ENCODE measurements at regions not wholly inside any gene's neighbourhood (a gene's known extent, or its start where the extent isn't known, plus 50 kb on each side); places are given as distances from the start of the nearest gene placed in this dataset.

- H3K9me3 ChIP-seq (ENCODE audit: control insufficient read depth in 4 of 4, low read length in 3 of 4): no peaks in the 10 kb centered on the region
- no peaks in the 10 kb centered on the region for H3K4me1 ChIP-seq (ENCODE audit: control insufficient read depth in 4 of 4, insufficient read depth in 4 of 4, low read length in 3 of 4)
- H3K27ac ChIP-seq (ENCODE audit: low read depth in 1 of 2, low read length in 2 of 2): no peak overlapping the region
- peaks cover 0 to 5% (median 3%) of the 10 kb centered on the region in 4 donors for H3K36me3 ChIP-seq (ENCODE audit: control insufficient read depth in 4 of 4, insufficient read depth in 3 of 4, low read depth in 1 of 4, low read length in 3 of 4)
- 82% methylated on average over 4 of the region's 4 CpGs for WGBS
- H3K27me3 ChIP-seq (ENCODE audit: control insufficient read depth in 4 of 4, insufficient read depth in 4 of 4, low read length in 3 of 4): no peaks in the 10 kb centered on the region
- no peak overlapping the region for H3K9ac ChIP-seq (ENCODE audit: low read depth in 1 of 2, low read length in 2 of 2)
- DNase-seq (ENCODE audit: low spot score): no peak
- TF ChIP-seq JUND (IDR thresholded peaks at IDR 0.05) (no peak), RXRA (IDR thresholded peaks at IDR 0.05) (no peak), FOXA2 (IDR thresholded peaks at IDR 0.05) (no peak), HNF4G (IDR thresholded peaks at IDR 0.05) (no peak), MAX (IDR thresholded peaks at IDR 0.05) (no peak), GABPA (IDR thresholded peaks at IDR 0.05 in 1 of 2, conservative IDR thresholded peaks at IDR 0.05 in 1 of 2) (no peak), EGR1 (IDR thresholded peaks at IDR 0.05; ENCODE audit: low read depth in 2 of 2) (no peak), ZBTB33 (IDR thresholded peaks at IDR 0.05) (no peak), TAF1 (conservative IDR thresholded peaks at IDR 0.05) (no peak), HNF4A (conservative IDR thresholded peaks at IDR 0.05) (no peak), REST (IDR thresholded peaks at IDR 0.05) (no peak), NR2F2 (IDR thresholded peaks at IDR 0.05) (no peak), SP1 (IDR thresholded peaks at IDR 0.05) (no peak), FOXA1 (IDR thresholded peaks at IDR 0.05) (no peak), CTCF (IDR thresholded peaks at IDR 0.05; ENCODE audit: low read depth, low read length, missing input control) (no peak), RAD21 (IDR thresholded peaks at IDR 0.05) (no peak), ATF3 (IDR thresholded peaks at IDR 0.05) (no peak), YY1 (IDR thresholded peaks at IDR 0.05) (no peak)
- no peak overlapping the region for H3K4me3 ChIP-seq (ENCODE audit: low read depth in 1 of 3, low read length in 3 of 3)
Measured at GRCh38 chr11:70886256-70886655, 366.1 kb downstream of the SHANK2 start.

Data from liver (tissue), 8 donors.